ENCODE measurements at regions not wholly inside any gene's neighbourhood (a gene's known extent, or its start where the extent isn't known, plus 50 kb on each side); places are given as distances from the start of the nearest gene placed in this dataset.

GRCh38 chr3:181660337-181660736 lies 51.4 kb upstream of the SOX2 start:
- DNase-seq (ENCODE audit: low read depth), result no peak

- DNase-seq (ENCODE audit: low read depth), result no peak
Observed at GRCh38 chr3:181637456-181637855, 74.3 kb upstream of the SOX2 start.

- no peak for DNase-seq (ENCODE audit: low read depth)
Observed at GRCh38 chr3:181637056-181637455, 74.7 kb upstream of the SOX2 start.

- no peak for DNase-seq (ENCODE audit: low read depth)
Observed at GRCh38 chr3:181635141-181635540, 76.6 kb upstream of the SOX2 start.

- no peak for DNase-seq (ENCODE audit: low read depth)
Observed at GRCh38 chr3:181633556-181633955, 78.2 kb upstream of the SOX2 start.

- DNase-seq (ENCODE audit: low read depth), result no peak
Observed at GRCh38 chr3:181631901-181632300, 79.8 kb upstream of the SOX2 start.

- DNase-seq (ENCODE audit: low read depth), result no peak
Observed at GRCh38 chr3:181630853-181631252, 80.9 kb upstream of the SOX2 start.

GRCh38 chr3:181629711-181630110 lies 82.0 kb upstream of the SOX2 start:
- no peak for DNase-seq (ENCODE audit: low read depth)

- DNase-seq (ENCODE audit: low read depth), result no peak
Observed at GRCh38 chr3:181629029-181629428, 82.7 kb upstream of the SOX2 start.

- no peak for DNase-seq (ENCODE audit: low read depth)
Observed at GRCh38 chr3:181628384-181628783, 83.3 kb upstream of the SOX2 start.

- DNase-seq (ENCODE audit: low read depth), result no peak
Observed at GRCh38 chr3:181626036-181626435, 85.7 kb upstream of the SOX2 start.

- no peak for DNase-seq (ENCODE audit: low read depth)
Observed at GRCh38 chr3:181623924-181624694, 87.6 kb upstream of the SOX2 start.

GRCh38 chr3:181622365-181622764 lies 89.4 kb upstream of the SOX2 start:
- no peak for DNase-seq (ENCODE audit: low read depth)

GRCh38 chr3:181619897-181620296 lies 91.8 kb upstream of the SOX2 start:
- no peak for DNase-seq (ENCODE audit: low read depth)

GRCh38 chr3:181618260-181618659 lies 93.5 kb upstream of the SOX2 start:
- no peak for DNase-seq (ENCODE audit: low read depth)

- no peak for DNase-seq (ENCODE audit: low read depth)
Observed at GRCh38 chr3:181616088-181617070, 95.3 kb upstream of the SOX2 start.

- no peak for DNase-seq (ENCODE audit: low read depth)
Observed at GRCh38 chr3:181615666-181616065, 96.1 kb upstream of the SOX2 start.

GRCh38 chr3:181614878-181615277 lies 96.8 kb upstream of the SOX2 start:
- DNase-seq (ENCODE audit: low read depth), result no peak

GRCh38 chr3:181613813-181614212 lies 97.9 kb upstream of the SOX2 start:
- no peak for DNase-seq (ENCODE audit: low read depth)

GRCh38 chr3:181613191-181613590 lies 98.5 kb upstream of the SOX2 start:
- no peak for DNase-seq (ENCODE audit: low read depth)

- no peak for DNase-seq (ENCODE audit: low read depth)
Observed at GRCh38 chr3:181610973-181611265, 100.8 kb upstream of the SOX2 start.

- no peak for DNase-seq (ENCODE audit: low read depth)
Observed at GRCh38 chr3:181610083-181610972, 101.4 kb upstream of the SOX2 start.
